CD14-positive monocyte (primary cell): ENCODE measurements at regions not wholly inside any gene's neighbourhood (a gene's known extent, or its start where the extent isn't known, plus 50 kb on each side); places are given as distances from the start of the nearest gene placed in this dataset.

ENCODE experiments used
- DNase-seq, 3 donors: peaks; one replicate each; pipeline ENCODE4 v3.0.0-alpha.2; 2011 to 2022
- H2AFZ ChIP-seq: 2 replicates; pipeline ENCODE4 v1.6.0; 2012; ENCODE audit warnings: mild to moderate bottlenecking, low read depth, low read length, inconsistent platforms; ENCODE audit not compliant: insufficient read depth, poor library complexity, severe bottlenecking
- H3K27ac ChIP-seq, 2 donors: 1 replicate in 1 of 2; 2 replicates in 1 of 2; pipeline ENCODE4 v1.5.1; 2012 to 2013; ENCODE audit warnings: low read length in 2 of 2, control low read depth in 1 of 2, inconsistent platforms in 1 of 2, low read depth in 1 of 2, mild to moderate bottlenecking in 1 of 2
- H3K27me3 ChIP-seq, 2 donors: one replicate each; pipeline versions ENCODE4 v1.6.0 to v1.6.1; 2011 to 2013; ENCODE audit warnings: low read length in 2 of 2; ENCODE audit not compliant: control insufficient read depth in 2 of 2, insufficient read depth in 2 of 2
- H3K36me3 ChIP-seq, 2 donors: replicated peaks in 1 of 2; 1 replicate in 1 of 2; 2 replicates in 1 of 2; pipeline versions ENCODE4 v1.5.1 to v1.6.1; 2012 to 2013; ENCODE audit warnings: low read length in 2 of 2, control low read depth in 1 of 2, inconsistent platforms in 1 of 2, mild to moderate bottlenecking in 1 of 2; ENCODE audit not compliant: insufficient read depth in 2 of 2, control insufficient read depth in 1 of 2
- H3K4me1 ChIP-seq, 2 donors: 1 replicate in 1 of 2; 2 replicates in 1 of 2; pipeline versions ENCODE4 v1.5.1 to v1.6.1; 2012 to 2013; ENCODE audit warnings: low read length in 2 of 2, control low read depth in 1 of 2, inconsistent platforms in 1 of 2, mild to moderate bottlenecking in 1 of 2, moderate library complexity in 1 of 2; ENCODE audit not compliant: insufficient read depth in 2 of 2, control insufficient read depth in 1 of 2
- H3K4me2 ChIP-seq: replicated peaks from 2 replicates; pipeline ENCODE3; 2012; ENCODE audit warnings: low read length, moderate library complexity, mild to moderate bottlenecking; ENCODE audit not compliant: poor library complexity, severe bottlenecking; ENCODE audit errors: extremely low read depth
- H3K4me3 ChIP-seq, 3 experiments: fragments of 200-600 bp in 1 of 3; sonication (generic) in 1 of 3; replicated peaks in 1 of 3; 1 replicate in 2 of 3; 2 replicates in 1 of 3; pipeline ENCODE4 v1.5.1; 2011 to 2013; ENCODE audit warnings: low read length in 3 of 3, mild to moderate bottlenecking in 3 of 3, control low read depth in 2 of 3, low read depth in 2 of 3, inconsistent platforms in 1 of 3, moderate library complexity in 1 of 3
- H3K79me2 ChIP-seq: 2 replicates; pipeline ENCODE4 v1.6.0; 2012; ENCODE audit warnings: mild to moderate bottlenecking, control low read depth, inconsistent platforms, low read length, moderate library complexity; ENCODE audit not compliant: insufficient read depth
- H3K9ac ChIP-seq: 2 replicates; pipeline ENCODE4 v1.6.0; 2017; ENCODE audit warnings: low read length, mild to moderate bottlenecking; ENCODE audit not compliant: insufficient read depth, poor library complexity, severe bottlenecking
- H3K9me3 ChIP-seq, 2 donors: replicated peaks in 1 of 2; 1 replicate in 1 of 2; 2 replicates in 1 of 2; pipeline versions ENCODE4 v1.5.1 to v1.6.1; 2012 to 2013; ENCODE audit warnings: low read length in 2 of 2, control low read depth in 1 of 2; ENCODE audit not compliant: control insufficient read depth in 1 of 2, insufficient read depth in 1 of 2
- H4K20me1 ChIP-seq: 2 replicates; pipeline ENCODE4 v1.6.0; 2012; ENCODE audit warnings: mild to moderate bottlenecking, low read length, control low read depth, moderate library complexity; ENCODE audit not compliant: insufficient read depth
- H3K27ac Mint-ChIP-seq, 7 donors: one replicate each; pipeline ENCODE4 v1.8.0; 2020; ENCODE audit warnings: mild to moderate bottlenecking in 7 of 7, mixed read lengths in 7 of 7, moderate library complexity in 6 of 7, inconsistent platforms in 2 of 7
- H3K27me3 Mint-ChIP-seq, 3 donors: one replicate each; pipeline ENCODE4 v1.8.0; 2021 to 2022; ENCODE audit warnings: low read depth in 3 of 3, mild to moderate bottlenecking in 3 of 3, mixed read lengths in 3 of 3, moderate library complexity in 3 of 3, inconsistent platforms in 1 of 3
- H3K36me3 Mint-ChIP-seq, 2 donors: one replicate each; pipeline ENCODE4 v1.8.0; 2020; ENCODE audit warnings: mixed read lengths in 2 of 2, inconsistent platforms in 1 of 2, mild to moderate bottlenecking in 1 of 2
- H3K4me1 Mint-ChIP-seq: one replicate; pipeline ENCODE4 v1.8.0; 2020; ENCODE audit warnings: mild to moderate bottlenecking, mixed read lengths
- H3K4me3 Mint-ChIP-seq, 2 donors: one replicate each; pipeline ENCODE4 v1.8.0; 2020; ENCODE audit warnings: mild to moderate bottlenecking in 2 of 2, mixed read lengths in 2 of 2, moderate library complexity in 1 of 2
- H3K9me3 Mint-ChIP-seq, 7 donors: one replicate each; pipeline ENCODE4 v1.8.0; 2020 to 2022; ENCODE audit warnings: mixed read lengths in 7 of 7, mild to moderate bottlenecking in 6 of 7, moderate library complexity in 6 of 7, inconsistent platforms in 2 of 7
- CTCF ChIP-seq: fragments of 200-600 bp; IDR thresholded peaks from one replicate; pipeline ENCODE4 v1.8.0; 2022; ENCODE audit warnings: antibody characterized with exemption, mild to moderate bottlenecking
- WGBS: methylation state at CpG from one replicate; pipeline ENCODE4 v1.1.5; 2013; ENCODE audit warnings: missing lambda C conversion rate; ENCODE audit not compliant: insufficient coverage; 5-methylcytosine and 5-hydroxymethylcytosine counted together
- intact Hi-C, 2 donors: fragments of 100-400 bp; cut with micrococcal nuclease; formaldehyde crosslinking; loops; one replicate each; pipeline versions ENCODE4 v1.15.0 to v1.15.1; 2023

- Mint-ChIP-seq H3K4me1 (no peaks in the 10 kb centered on the region), H3K4me3 (no peak overlapping the region), H3K9me3 (peaks cover 0 to 10% (median 7%) of the 10 kb centered on the region in 7 donors), H3K27me3 (no peaks in the 10 kb centered on the region), H3K36me3 (no peaks in the 10 kb centered on the region), H3K27ac (no peak overlapping the region)
- H2AFZ ChIP-seq = no peak overlapping the region
- no peak overlapping the region for H3K4me2 ChIP-seq
- H3K9me3 ChIP-seq = peaks cover 4 to 21% of the 10 kb centered on the region in 2 donors
- no peak overlapping the region for H3K9ac ChIP-seq
- no peaks in the 10 kb centered on the region for H3K36me3 ChIP-seq
- H3K27me3 ChIP-seq = no peaks in the 10 kb centered on the region
- no CpG with 5 or more reads among the region's 2 CpGs for WGBS
- no peak for DNase-seq
- H3K4me1 ChIP-seq = no peaks in the 10 kb centered on the region
- intact Hi-C loops = no loop called here
- H3K4me3 ChIP-seq = no peak overlapping the region
- H4K20me1 ChIP-seq = no peaks in the 10 kb centered on the region
- no peaks in the 10 kb centered on the region for H3K79me2 ChIP-seq
- no peak overlapping the region for H3K27ac ChIP-seq
- no peak for TF ChIP-seq CTCF
These were observed 1324.6 kb upstream of the NRXN1 start for GRCh38 chr2:52356556-52356955.

GRCh38 chr2:52347292-52347691 is 1315.4 kb upstream of the NRXN1 start:
- no peak for TF ChIP-seq CTCF
- H3K36me3 ChIP-seq = no peaks in the 10 kb centered on the region
- no peaks in the 10 kb centered on the region for H3K79me2 ChIP-seq
- Mint-ChIP-seq H3K9me3 (peaks cover 0 to 7% (median 0%) of the 10 kb centered on the region in 7 donors), H3K4me1 (no peaks in the 10 kb centered on the region), H3K4me3 (no peak overlapping the region), H3K36me3 (no peaks in the 10 kb centered on the region), H3K27ac (no peak overlapping the region), H3K27me3 (peaks cover 0 to 2% (median 0%) of the 10 kb centered on the region in 3 donors)
- H3K27ac ChIP-seq = no peak overlapping the region
- H3K4me2 ChIP-seq = no peak overlapping the region
- H3K4me3 ChIP-seq = no peak overlapping the region
- H3K27me3 ChIP-seq = no peaks in the 10 kb centered on the region
- WGBS = 57% methylated on average over 1 of the region's 2 CpGs
- intact Hi-C loops = no loop called here
- no peak for DNase-seq
- no peaks in the 10 kb centered on the region for H3K4me1 ChIP-seq
- H3K9me3 ChIP-seq = no peaks in the 10 kb centered on the region
- H2AFZ ChIP-seq = no peak overlapping the region
- H3K9ac ChIP-seq = no peak overlapping the region
- no peaks in the 10 kb centered on the region for H4K20me1 ChIP-seq
